GM19351 (cell line): ENCODE measurements at regions not wholly inside any gene's neighbourhood (a gene's known extent, or its start where the extent isn't known, plus 50 kb on each side); places are given as distances from the start of the nearest gene placed in this dataset.

ENCODE experiments used
- ATAC-seq: cut with Tn5 transposase; IDR thresholded peaks from one replicate; pipeline ENCODE4 v1.9.1; 2021; ENCODE audit warnings: mild to moderate bottlenecking, moderate library complexity; ENCODE audit not compliant: unreplicated experiment

- no peak for ATAC-seq
Measured at GRCh38 chr5:111676926-111677415, 80.0 kb downstream of the NREP start.

- no peak for ATAC-seq
Measured at GRCh38 chr5:111676466-111676865, 80.5 kb downstream of the NREP start.

GRCh38 chr5:111675201-111675934 lies 81.6 kb downstream of the NREP start:
- no peak for ATAC-seq

GRCh38 chr5:111673891-111674626 lies 82.9 kb downstream of the NREP start:
- ATAC-seq = no peak

GRCh38 chr5:111672099-111672498 lies 84.9 kb downstream of the NREP start:
- no peak for ATAC-seq

GRCh38 chr5:111670826-111671492 lies 86.0 kb downstream of the NREP start:
- no peak for ATAC-seq

GRCh38 chr5:111668477-111669414 lies 88.2 kb downstream of the NREP start:
- ATAC-seq = no peak

- no peak for ATAC-seq
Measured at GRCh38 chr5:111667128-111667736, 89.8 kb downstream of the NREP start.

GRCh38 chr5:111656580-111656979 lies 100.4 kb downstream of the NREP start:
- no peak for ATAC-seq

GRCh38 chr5:111655169-111655924 lies 101.6 kb downstream of the NREP start:
- no peak for ATAC-seq

GRCh38 chr5:111653408-111653807 lies 103.6 kb downstream of the NREP start:
- no peak for ATAC-seq

GRCh38 chr5:111649516-111649915 lies 107.5 kb downstream of the NREP start:
- ATAC-seq = no peak

GRCh38 chr5:111645303-111645838 lies 111.6 kb downstream of the NREP start:
- ATAC-seq = no peak

- no peak for ATAC-seq
Measured at GRCh38 chr5:111643499-111643898, 113.5 kb downstream of the NREP start.

GRCh38 chr5:111641533-111642233 lies 115.3 kb downstream of the NREP start:
- ATAC-seq = no peak

- ATAC-seq = no peak
Measured at GRCh38 chr5:111639912-111640311, 117.1 kb downstream of the NREP start.

GRCh38 chr5:111636736-111637135 lies 120.3 kb downstream of the NREP start:
- no peak for ATAC-seq

GRCh38 chr5:111635916-111636570 lies 121.0 kb downstream of the NREP start:
- no peak for ATAC-seq
